HG02885 (cell line): ENCODE measurements at regions not wholly inside any gene's neighbourhood (a gene's known extent, or its start where the extent isn't known, plus 50 kb on each side); places are given as distances from the start of the nearest gene placed in this dataset.
"Not testable (repeated sequence)": the region's sequence is repeated elsewhere in the genome, so short reads cannot be mapped to it uniquely, and the experiment has no call there.

Source experiments
- ATAC-seq: cut with Tn5 transposase; IDR thresholded peaks from one replicate; pipeline ENCODE4 v1.9.1; 2021; ENCODE audit warnings: mild to moderate bottlenecking; ENCODE audit not compliant: unreplicated experiment, poor library complexity

- no peak for ATAC-seq
Observed at GRCh38 chr20:29687438-29687837, 1570.0 kb upstream of the DEFB115 start.

DNA sequence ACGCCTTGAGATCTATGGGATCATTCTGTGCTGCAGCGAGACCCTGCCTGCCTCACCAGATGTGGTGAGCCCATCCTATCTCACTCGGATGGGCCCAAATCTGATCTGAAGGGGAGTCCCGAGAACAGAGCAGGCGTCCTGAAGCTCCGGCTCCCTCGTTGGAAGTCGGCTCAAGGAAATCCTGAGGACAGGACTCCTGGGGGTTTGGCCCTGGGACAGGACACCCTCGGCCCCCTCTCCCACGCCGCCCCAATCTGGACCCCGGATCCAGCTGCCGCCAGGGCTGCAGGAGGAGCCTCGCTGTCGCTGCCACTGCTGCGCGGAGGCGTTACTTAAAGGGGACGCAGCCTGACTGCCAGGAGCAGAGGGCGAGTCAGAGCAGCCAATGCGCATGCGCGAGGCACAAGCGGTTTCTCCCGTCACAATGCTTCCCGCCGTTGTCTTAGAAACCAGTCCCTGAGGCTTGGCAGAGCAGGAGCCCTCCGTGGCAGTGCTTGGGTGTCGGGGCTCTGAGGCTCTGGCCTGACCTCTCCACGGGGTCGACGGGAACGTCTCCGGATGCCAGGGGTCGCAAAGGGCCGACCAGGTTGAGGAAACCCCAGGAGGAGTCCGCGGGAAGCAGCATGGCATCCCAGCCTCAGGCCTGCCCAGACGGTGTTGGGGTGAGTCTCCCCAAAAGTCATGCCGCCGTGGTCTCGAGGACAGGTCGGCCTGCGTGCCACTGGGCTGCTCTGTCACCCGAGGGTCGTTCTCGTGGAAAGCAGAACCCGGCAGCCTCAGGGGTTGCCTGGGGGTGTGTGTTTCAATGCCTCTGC lies 1567.8 kb upstream of the DEFB115 start:
- no peak for ATAC-seq

DNA sequence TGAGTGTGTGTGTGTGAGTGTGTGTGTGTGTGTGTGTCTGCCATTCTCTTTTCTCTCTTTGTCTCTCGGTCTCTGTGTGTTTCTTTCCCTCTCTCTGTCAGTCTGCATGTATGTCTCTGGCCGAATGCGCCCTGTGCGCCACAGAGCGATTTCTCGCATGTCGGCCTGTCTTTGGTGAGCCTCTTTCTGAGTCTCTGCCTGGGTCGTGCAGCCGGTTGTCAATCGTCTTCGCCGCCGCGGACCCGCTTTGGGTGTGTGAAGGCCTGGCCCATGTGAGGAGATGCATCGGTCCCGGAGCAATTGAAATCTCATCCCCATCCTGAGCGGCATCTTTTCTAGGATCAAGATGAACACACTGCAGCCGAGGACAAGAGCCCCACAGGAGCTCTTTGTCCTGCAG lies 1567.2 kb upstream of the DEFB115 start:
- no peak for ATAC-seq

- no peak for ATAC-seq
Observed at GRCh38 chr20:29740601-29740950, 1516.9 kb upstream of the DEFB115 start.

GRCh38 chr20:29740951-29741593 lies 1516.4 kb upstream of the DEFB115 start:
- no peak for ATAC-seq

DNA sequence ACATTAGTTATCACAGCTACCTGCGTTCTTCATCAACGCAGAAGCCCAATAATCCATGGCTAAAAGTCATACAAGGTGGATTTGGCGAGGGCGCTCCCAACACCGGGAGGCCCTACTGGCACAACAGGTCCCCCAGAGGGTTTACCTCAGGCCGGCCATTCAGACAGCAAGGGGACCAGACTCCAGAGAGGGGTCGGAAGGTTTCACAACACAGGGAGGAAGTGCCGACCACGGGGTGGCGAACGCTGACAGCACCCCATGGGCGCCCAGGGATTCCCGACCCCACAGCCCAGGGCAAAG lies 1515.9 kb upstream of the DEFB115 start:
- no peak for ATAC-seq

DNA sequence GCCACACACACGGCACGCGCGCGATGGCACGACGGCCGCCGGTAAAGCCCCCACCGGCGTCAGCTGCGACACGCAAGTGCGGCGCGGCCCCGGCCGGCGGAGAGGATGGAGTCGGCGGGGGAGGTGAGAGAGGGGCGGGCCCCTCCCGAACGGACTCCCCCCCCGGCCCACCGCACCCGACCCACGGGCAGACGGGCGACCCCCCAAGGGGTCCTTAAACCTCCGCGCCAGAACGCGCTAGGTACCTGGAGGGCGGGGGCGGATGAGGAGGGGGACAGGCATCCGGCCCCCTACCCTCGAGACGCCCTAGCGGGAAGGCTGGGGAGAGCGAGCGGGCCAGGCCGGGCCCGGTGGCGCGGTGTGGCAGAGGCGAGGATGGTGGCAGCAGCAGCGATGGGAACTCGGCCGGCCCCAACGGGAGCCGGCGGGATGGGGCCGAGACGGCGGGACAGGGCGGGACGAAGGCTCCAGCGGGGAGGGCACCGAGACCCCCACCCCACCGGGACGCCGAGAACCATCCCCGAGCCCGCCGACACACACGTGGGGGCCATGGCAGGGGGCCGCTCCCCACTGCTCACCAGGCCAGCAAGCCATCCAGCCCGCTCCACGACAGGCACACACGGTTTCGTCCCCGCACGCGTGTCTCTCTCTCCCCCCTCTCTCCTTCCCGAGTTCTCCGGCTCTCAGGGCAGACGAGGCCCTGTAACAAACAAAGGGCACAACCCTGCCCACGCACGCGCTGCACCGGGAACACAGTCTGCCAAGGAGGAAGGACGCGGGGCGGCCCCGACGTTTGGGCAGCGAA lies 1515.4 kb upstream of the DEFB115 start:
- no peak for ATAC-seq

DNA sequence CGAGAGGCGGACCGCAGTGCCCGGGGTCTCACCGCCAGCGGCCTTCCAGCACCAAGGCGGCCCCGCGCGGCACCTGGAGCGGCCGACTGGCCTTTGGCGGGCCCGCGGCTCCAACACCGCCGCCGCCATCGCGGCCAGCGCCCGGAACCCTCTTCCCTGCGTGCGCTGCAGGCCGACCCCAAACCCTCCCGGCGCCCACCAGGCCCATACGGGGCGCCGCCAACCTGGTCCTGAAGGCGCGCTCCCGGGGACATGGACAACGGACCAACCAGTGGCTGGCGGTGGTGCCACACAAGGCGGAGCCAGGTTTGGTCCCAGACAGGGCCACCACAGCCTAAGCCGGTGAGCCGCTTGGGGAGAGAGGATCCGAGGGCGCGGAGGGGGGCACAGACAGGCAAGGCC lies 1514.8 kb upstream of the DEFB115 start:
- ATAC-seq: no peak

GRCh38 chr20:29743101-29743931 lies 1514.1 kb upstream of the DEFB115 start:
- ATAC-seq: no peak

DNA sequence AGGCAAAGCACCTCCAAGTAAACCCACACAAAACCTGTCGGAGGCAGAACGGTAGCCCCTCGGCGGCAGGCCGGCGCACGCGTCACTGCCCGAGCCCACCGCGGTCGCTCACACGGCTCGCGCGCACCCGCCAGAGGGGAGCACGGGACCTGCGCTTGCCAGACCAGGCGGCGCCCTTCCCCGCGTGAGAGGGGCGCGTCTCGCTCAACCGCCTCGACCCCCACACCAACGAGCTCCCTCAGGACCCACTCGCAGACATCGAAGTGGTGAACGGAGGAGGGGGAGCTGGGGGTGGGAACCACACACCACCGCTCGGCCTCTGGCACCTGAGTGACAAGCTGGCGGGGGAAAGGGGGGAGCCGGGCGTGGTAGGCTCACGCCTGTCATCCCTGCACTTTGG lies 1513.4 kb upstream of the DEFB115 start:
- no peak for ATAC-seq

GRCh38 chr20:29745534-29746245 lies 1511.8 kb upstream of the DEFB115 start:
- not testable (repeated sequence) for ATAC-seq

GRCh38 chr20:29750268-29750899 lies 1507.1 kb upstream of the DEFB115 start:
- ATAC-seq: no peak

GRCh38 chr20:29752644-29753425 lies 1504.6 kb upstream of the DEFB115 start:
- not testable (repeated sequence) for ATAC-seq

GRCh38 chr20:29753426-29753746 lies 1504.1 kb upstream of the DEFB115 start:
- not testable (repeated sequence) for ATAC-seq

- ATAC-seq: not testable (repeated sequence)
Observed at GRCh38 chr20:29753879-29754278, 1503.6 kb upstream of the DEFB115 start.

- ATAC-seq: not testable (repeated sequence)
Observed at GRCh38 chr20:29755854-29756498, 1501.5 kb upstream of the DEFB115 start.

GRCh38 chr20:29756664-29757063 lies 1500.8 kb upstream of the DEFB115 start:
- no peak for ATAC-seq
